Panc1 (cell line): ENCODE measurements at regions not wholly inside any gene's neighbourhood (a gene's known extent, or its start where the extent isn't known, plus 50 kb on each side); places are given as distances from the start of the nearest gene placed in this dataset.

Experiments used
- ATAC-seq: fragments of 200-7000 bp; cut with Tn5 transposase; 2 replicates; pipeline ENCODE4 v1.9.1; 2020; ENCODE audit warnings: mild to moderate bottlenecking, moderate library complexity
- BruUV-seq: library from RNA; stranded (reverse); fragments of 400-500 nt; replicated peaks from 2 replicates; lab custom pipeline; 2021; lab: Mats Ljungman, UMichigan
- CTCF ChIA-PET: fragments of 300-600 bp; sonication (Branson Sonifier 250); formaldehyde crosslinking; loops from one replicate; lab custom pipeline; 2022; ENCODE audit warnings: antibody characterized with exemption; lab: Charles Lee
- POLR2A ChIA-PET: fragments of 300-600 bp; sonication (Branson Sonifier 250); formaldehyde crosslinking; loops from one replicate; lab custom pipeline; 2022; ENCODE audit warnings: antibody characterized with exemption; lab: Charles Lee
- DNase-seq: peaks from one replicate; pipeline ENCODE4 v3.0.0-alpha.2; 2010; ENCODE audit warnings: low read depth, low spot score
- H3K27ac ChIP-seq: 2 replicates; pipeline ENCODE4 v1.5.1; 2011; ENCODE audit warnings: mild to moderate bottlenecking, low read length, inconsistent platforms
- H3K27me3 ChIP-seq: fragments of 200-500 bp; sonication (Bioruptor generic); 2 replicates; pipeline ENCODE4 v1.6.0; 2014; ENCODE audit warnings: low read length, inconsistent platforms; ENCODE audit not compliant: control insufficient read depth, insufficient read depth
- H3K36me3 ChIP-seq: fragments of 200-500 bp; sonication (Bioruptor generic); 2 replicates; pipeline ENCODE4 v1.5.1; 2014; ENCODE audit warnings: inconsistent platforms, mild to moderate bottlenecking, low read length, moderate library complexity; ENCODE audit not compliant: control insufficient read depth, insufficient read depth
- H3K4me1 ChIP-seq: 2 replicates; pipeline ENCODE4 v1.5.1; 2011; ENCODE audit warnings: inconsistent platforms, mild to moderate bottlenecking, low read length, moderate library complexity; ENCODE audit not compliant: control insufficient read depth, insufficient read depth
- H3K4me3 ChIP-seq, 2 experiments: 2 replicates each; pipeline ENCODE4 v1.5.1; 2011 to 2012; ENCODE audit warnings: low read depth in 2 of 2, low read length in 2 of 2, mild to moderate bottlenecking in 2 of 2, inconsistent platforms in 1 of 2, moderate library complexity in 1 of 2
- H3K9me3 ChIP-seq: fragments of 200-500 bp; sonication (Bioruptor generic); 2 replicates; pipeline ENCODE4 v1.5.1; 2014; ENCODE audit warnings: low read depth, mild to moderate bottlenecking, inconsistent platforms, low read length, moderate library complexity; ENCODE audit not compliant: control insufficient read depth, insufficient read depth
- POLR2AphosphoS5 ChIP-seq: IDR thresholded peaks from 2 replicates; pipeline ENCODE4 v1.6.1; 2012; ENCODE audit warnings: mild to moderate bottlenecking, low read depth, low read length, moderate library complexity
- SIN3A ChIP-seq: IDR thresholded peaks from 2 replicates; pipeline ENCODE4 v1.6.1; 2012; ENCODE audit warnings: low read depth, mild to moderate bottlenecking, low read length, moderate library complexity, borderline replicate concordance; ENCODE audit not compliant: insufficient read depth
- TCF7L2 ChIP-seq: IDR thresholded peaks from 2 replicates; pipeline ENCODE4 v1.6.1; 2011; ENCODE audit warnings: mild to moderate bottlenecking, low read depth, low read length, inconsistent platforms
- in situ Hi-C: cut with HindIII; loops from 2 replicates; pipeline ENCODE4 v1.10.0; 2016; ENCODE audit warnings: low sequenced_read_pairs, low pct_unique_long_range_greater_than_20kb
- intact Hi-C: fragments of 100-400 bp; cut with micrococcal nuclease; formaldehyde crosslinking; loops from one replicate; pipeline ENCODE4 v1.10.0; 2022; ENCODE audit not compliant: unreplicated experiment
- TF ChIP-seq, protein P1 (sequence below): fragments of 450-650 bp; IDR thresholded peaks from 2 replicates; pipeline ENCODE4 v1.5.1; 2017; ENCODE audit warnings: mild to moderate bottlenecking
- TF ChIP-seq, protein P2 (sequence below), 2 experiments: IDR thresholded peaks; 2 replicates each; pipeline ENCODE4 v1.6.1; 2011 to 2012; ENCODE audit warnings: low read depth in 2 of 2, control low read depth in 1 of 2, low read length in 1 of 2, mild to moderate bottlenecking in 1 of 2, moderate library complexity in 1 of 2; ENCODE audit not compliant: insufficient read depth in 1 of 2

DNA sequence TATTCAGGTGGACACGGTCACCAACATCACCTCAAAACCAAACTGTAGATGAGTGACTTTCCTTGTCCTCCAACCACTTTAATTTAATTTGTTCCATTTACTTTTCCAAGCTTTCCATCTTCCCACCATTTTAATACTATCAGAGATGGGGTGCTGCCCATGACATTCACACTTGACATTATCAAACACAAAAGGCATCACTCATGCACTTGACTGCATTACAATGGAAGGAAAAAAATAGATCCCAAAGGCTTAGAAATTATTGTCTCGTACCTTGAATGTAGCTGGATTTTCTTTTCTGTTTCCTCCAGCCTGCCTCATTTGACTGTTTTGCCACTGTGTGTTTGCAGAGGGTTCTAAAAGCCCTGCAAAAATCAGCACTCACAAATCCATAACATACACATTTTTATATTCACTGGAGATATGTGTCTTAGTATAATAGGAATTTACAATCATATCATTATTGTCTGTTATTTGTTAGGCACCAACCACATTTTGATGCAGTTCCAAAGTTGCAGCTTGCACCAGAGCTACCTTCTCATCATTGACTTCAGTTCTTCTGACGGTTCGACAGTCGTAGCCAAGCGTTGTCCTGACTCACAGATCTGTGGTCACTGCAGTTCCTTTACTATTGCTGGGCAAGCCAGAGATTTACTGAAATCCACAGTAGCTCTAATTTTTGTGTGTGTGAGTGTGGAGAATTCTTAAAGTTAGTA, 712.3 kb upstream of the WWC1 start:
- no peaks in the 10 kb centered on the region for H3K9me3 ChIP-seq
- H3K4me3 ChIP-seq: no peak overlapping the region
- BruUV-seq: no TSS peak
- in situ Hi-C loops (no loop called here), intact Hi-C loops (no loop called here)
- DNase-seq (no peak), ATAC-seq (no peak)
- H3K27me3 ChIP-seq: peaks cover 29% of the 10 kb centered on the region
- no peak overlapping the region for H3K27ac ChIP-seq
- no peaks in the 10 kb centered on the region for H3K36me3 ChIP-seq
- H3K4me1 ChIP-seq: no peaks in the 10 kb centered on the region
- CTCF ChIA-PET: no interaction called here
- POLR2A ChIA-PET: no interaction called here
- TF ChIP-seq, protein P1, sequence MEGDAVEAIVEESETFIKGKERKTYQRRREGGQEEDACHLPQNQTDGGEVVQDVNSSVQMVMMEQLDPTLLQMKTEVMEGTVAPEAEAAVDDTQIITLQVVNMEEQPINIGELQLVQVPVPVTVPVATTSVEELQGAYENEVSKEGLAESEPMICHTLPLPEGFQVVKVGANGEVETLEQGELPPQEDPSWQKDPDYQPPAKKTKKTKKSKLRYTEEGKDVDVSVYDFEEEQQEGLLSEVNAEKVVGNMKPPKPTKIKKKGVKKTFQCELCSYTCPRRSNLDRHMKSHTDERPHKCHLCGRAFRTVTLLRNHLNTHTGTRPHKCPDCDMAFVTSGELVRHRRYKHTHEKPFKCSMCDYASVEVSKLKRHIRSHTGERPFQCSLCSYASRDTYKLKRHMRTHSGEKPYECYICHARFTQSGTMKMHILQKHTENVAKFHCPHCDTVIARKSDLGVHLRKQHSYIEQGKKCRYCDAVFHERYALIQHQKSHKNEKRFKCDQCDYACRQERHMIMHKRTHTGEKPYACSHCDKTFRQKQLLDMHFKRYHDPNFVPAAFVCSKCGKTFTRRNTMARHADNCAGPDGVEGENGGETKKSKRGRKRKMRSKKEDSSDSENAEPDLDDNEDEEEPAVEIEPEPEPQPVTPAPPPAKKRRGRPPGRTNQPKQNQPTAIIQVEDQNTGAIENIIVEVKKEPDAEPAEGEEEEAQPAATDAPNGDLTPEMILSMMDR: no peak
- TF ChIP-seq TCF7L2: no peak
- no peak for TF ChIP-seq POLR2AphosphoS5

DNA sequence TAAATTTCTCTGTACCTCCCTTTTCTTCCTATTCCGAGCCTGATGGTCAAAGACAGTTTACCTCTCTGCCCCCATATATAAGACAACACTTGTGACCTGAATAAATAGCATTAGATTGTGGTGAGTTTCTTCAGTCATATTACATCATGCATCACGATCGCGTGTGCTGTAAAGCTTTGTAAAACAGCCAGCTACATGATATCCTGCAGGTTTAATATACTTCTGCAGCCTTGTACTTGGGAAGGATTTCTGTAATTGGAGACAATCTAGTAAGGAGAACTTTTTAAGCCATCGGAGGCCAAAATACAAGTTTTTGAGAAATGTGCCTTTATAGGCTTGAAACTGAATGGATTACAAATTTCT, 711.8 kb upstream of the WWC1 start:
- in situ Hi-C loops (no loop called here), intact Hi-C loops (no loop called here)
- no TSS peak for BruUV-seq
- Histone ChIP-seq H3K4me3 (no peak overlapping the region), H3K27ac (no peak overlapping the region), H3K9me3 (no peaks in the 10 kb centered on the region), H3K4me1 (no peaks in the 10 kb centered on the region), H3K36me3 (no peaks in the 10 kb centered on the region), H3K27me3 (peaks cover 24% of the 10 kb centered on the region)
- no peak for DNase-seq
- ChIA-PET POLR2A (interaction anchor here (0.5 kb wide), 1 partner anchor 13 kb away, joined by 3 read pairs; no protein-coding TSS in a partner anchor), CTCF (no interaction called here)
- TF ChIP-seq, protein P2, sequence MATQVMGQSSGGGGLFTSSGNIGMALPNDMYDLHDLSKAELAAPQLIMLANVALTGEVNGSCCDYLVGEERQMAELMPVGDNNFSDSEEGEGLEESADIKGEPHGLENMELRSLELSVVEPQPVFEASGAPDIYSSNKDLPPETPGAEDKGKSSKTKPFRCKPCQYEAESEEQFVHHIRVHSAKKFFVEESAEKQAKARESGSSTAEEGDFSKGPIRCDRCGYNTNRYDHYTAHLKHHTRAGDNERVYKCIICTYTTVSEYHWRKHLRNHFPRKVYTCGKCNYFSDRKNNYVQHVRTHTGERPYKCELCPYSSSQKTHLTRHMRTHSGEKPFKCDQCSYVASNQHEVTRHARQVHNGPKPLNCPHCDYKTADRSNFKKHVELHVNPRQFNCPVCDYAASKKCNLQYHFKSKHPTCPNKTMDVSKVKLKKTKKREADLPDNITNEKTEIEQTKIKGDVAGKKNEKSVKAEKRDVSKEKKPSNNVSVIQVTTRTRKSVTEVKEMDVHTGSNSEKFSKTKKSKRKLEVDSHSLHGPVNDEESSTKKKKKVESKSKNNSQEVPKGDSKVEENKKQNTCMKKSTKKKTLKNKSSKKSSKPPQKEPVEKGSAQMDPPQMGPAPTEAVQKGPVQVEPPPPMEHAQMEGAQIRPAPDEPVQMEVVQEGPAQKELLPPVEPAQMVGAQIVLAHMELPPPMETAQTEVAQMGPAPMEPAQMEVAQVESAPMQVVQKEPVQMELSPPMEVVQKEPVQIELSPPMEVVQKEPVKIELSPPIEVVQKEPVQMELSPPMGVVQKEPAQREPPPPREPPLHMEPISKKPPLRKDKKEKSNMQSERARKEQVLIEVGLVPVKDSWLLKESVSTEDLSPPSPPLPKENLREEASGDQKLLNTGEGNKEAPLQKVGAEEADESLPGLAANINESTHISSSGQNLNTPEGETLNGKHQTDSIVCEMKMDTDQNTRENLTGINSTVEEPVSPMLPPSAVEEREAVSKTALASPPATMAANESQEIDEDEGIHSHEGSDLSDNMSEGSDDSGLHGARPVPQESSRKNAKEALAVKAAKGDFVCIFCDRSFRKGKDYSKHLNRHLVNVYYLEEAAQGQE (IDR thresholded peaks at IDR 0.05; ENCODE audit: insufficient read depth in 1 of 2, low read depth in 2 of 2, low read length in 1 of 2): no peak
- no peak for TF ChIP-seq POLR2AphosphoS5
- TF ChIP-seq TCF7L2: no peak
- TF ChIP-seq, protein P1: no peak
- TF ChIP-seq SIN3A: no peak
- no peak for ATAC-seq
